CD14-positive monocyte (primary cell): ENCODE measurements at regions not wholly inside any gene's neighbourhood (a gene's known extent, or its start where the extent isn't known, plus 50 kb on each side); places are given as distances from the start of the nearest gene placed in this dataset.

ENCODE experiments used
- DNase-seq, 3 donors: peaks; one replicate each; pipeline ENCODE4 v3.0.0-alpha.2; 2011 to 2022
- H2AFZ ChIP-seq: 2 replicates; pipeline ENCODE4 v1.6.0; 2012; ENCODE audit warnings: mild to moderate bottlenecking, low read depth, low read length, inconsistent platforms; ENCODE audit not compliant: insufficient read depth, poor library complexity, severe bottlenecking
- H3K27ac ChIP-seq, 2 donors: 1 replicate in 1 of 2; 2 replicates in 1 of 2; pipeline ENCODE4 v1.5.1; 2012 to 2013; ENCODE audit warnings: low read length in 2 of 2, control low read depth in 1 of 2, inconsistent platforms in 1 of 2, low read depth in 1 of 2, mild to moderate bottlenecking in 1 of 2
- H3K27me3 ChIP-seq, 2 donors: one replicate each; pipeline versions ENCODE4 v1.6.0 to v1.6.1; 2011 to 2013; ENCODE audit warnings: low read length in 2 of 2; ENCODE audit not compliant: control insufficient read depth in 2 of 2, insufficient read depth in 2 of 2
- H3K36me3 ChIP-seq, 2 donors: replicated peaks in 1 of 2; 1 replicate in 1 of 2; 2 replicates in 1 of 2; pipeline versions ENCODE4 v1.5.1 to v1.6.1; 2012 to 2013; ENCODE audit warnings: low read length in 2 of 2, control low read depth in 1 of 2, inconsistent platforms in 1 of 2, mild to moderate bottlenecking in 1 of 2; ENCODE audit not compliant: insufficient read depth in 2 of 2, control insufficient read depth in 1 of 2
- H3K4me1 ChIP-seq, 2 donors: 1 replicate in 1 of 2; 2 replicates in 1 of 2; pipeline versions ENCODE4 v1.5.1 to v1.6.1; 2012 to 2013; ENCODE audit warnings: low read length in 2 of 2, control low read depth in 1 of 2, inconsistent platforms in 1 of 2, mild to moderate bottlenecking in 1 of 2, moderate library complexity in 1 of 2; ENCODE audit not compliant: insufficient read depth in 2 of 2, control insufficient read depth in 1 of 2
- H3K4me2 ChIP-seq: replicated peaks from 2 replicates; pipeline ENCODE3; 2012; ENCODE audit warnings: low read length, moderate library complexity, mild to moderate bottlenecking; ENCODE audit not compliant: poor library complexity, severe bottlenecking; ENCODE audit errors: extremely low read depth
- H3K4me3 ChIP-seq, 3 experiments: fragments of 200-600 bp in 1 of 3; sonication (generic) in 1 of 3; replicated peaks in 1 of 3; 1 replicate in 2 of 3; 2 replicates in 1 of 3; pipeline ENCODE4 v1.5.1; 2011 to 2013; ENCODE audit warnings: low read length in 3 of 3, mild to moderate bottlenecking in 3 of 3, control low read depth in 2 of 3, low read depth in 2 of 3, inconsistent platforms in 1 of 3, moderate library complexity in 1 of 3
- H3K79me2 ChIP-seq: 2 replicates; pipeline ENCODE4 v1.6.0; 2012; ENCODE audit warnings: mild to moderate bottlenecking, control low read depth, inconsistent platforms, low read length, moderate library complexity; ENCODE audit not compliant: insufficient read depth
- H3K9ac ChIP-seq: 2 replicates; pipeline ENCODE4 v1.6.0; 2017; ENCODE audit warnings: low read length, mild to moderate bottlenecking; ENCODE audit not compliant: insufficient read depth, poor library complexity, severe bottlenecking
- H3K9me3 ChIP-seq, 2 donors: replicated peaks in 1 of 2; 1 replicate in 1 of 2; 2 replicates in 1 of 2; pipeline versions ENCODE4 v1.5.1 to v1.6.1; 2012 to 2013; ENCODE audit warnings: low read length in 2 of 2, control low read depth in 1 of 2; ENCODE audit not compliant: control insufficient read depth in 1 of 2, insufficient read depth in 1 of 2
- H4K20me1 ChIP-seq: 2 replicates; pipeline ENCODE4 v1.6.0; 2012; ENCODE audit warnings: mild to moderate bottlenecking, low read length, control low read depth, moderate library complexity; ENCODE audit not compliant: insufficient read depth
- H3K27ac Mint-ChIP-seq, 7 donors: one replicate each; pipeline ENCODE4 v1.8.0; 2020; ENCODE audit warnings: mild to moderate bottlenecking in 7 of 7, mixed read lengths in 7 of 7, moderate library complexity in 6 of 7, inconsistent platforms in 2 of 7
- H3K27me3 Mint-ChIP-seq, 3 donors: one replicate each; pipeline ENCODE4 v1.8.0; 2021 to 2022; ENCODE audit warnings: low read depth in 3 of 3, mild to moderate bottlenecking in 3 of 3, mixed read lengths in 3 of 3, moderate library complexity in 3 of 3, inconsistent platforms in 1 of 3
- H3K36me3 Mint-ChIP-seq, 2 donors: one replicate each; pipeline ENCODE4 v1.8.0; 2020; ENCODE audit warnings: mixed read lengths in 2 of 2, inconsistent platforms in 1 of 2, mild to moderate bottlenecking in 1 of 2
- H3K4me1 Mint-ChIP-seq: one replicate; pipeline ENCODE4 v1.8.0; 2020; ENCODE audit warnings: mild to moderate bottlenecking, mixed read lengths
- H3K4me3 Mint-ChIP-seq, 2 donors: one replicate each; pipeline ENCODE4 v1.8.0; 2020; ENCODE audit warnings: mild to moderate bottlenecking in 2 of 2, mixed read lengths in 2 of 2, moderate library complexity in 1 of 2
- H3K9me3 Mint-ChIP-seq, 7 donors: one replicate each; pipeline ENCODE4 v1.8.0; 2020 to 2022; ENCODE audit warnings: mixed read lengths in 7 of 7, mild to moderate bottlenecking in 6 of 7, moderate library complexity in 6 of 7, inconsistent platforms in 2 of 7
- WGBS: methylation state at CpG from one replicate; pipeline ENCODE4 v1.1.5; 2013; ENCODE audit warnings: missing lambda C conversion rate; ENCODE audit not compliant: insufficient coverage; 5-methylcytosine and 5-hydroxymethylcytosine counted together
- intact Hi-C, 2 donors: fragments of 100-400 bp; cut with micrococcal nuclease; formaldehyde crosslinking; loops; one replicate each; pipeline versions ENCODE4 v1.15.0 to v1.15.1; 2023
- TF ChIP-seq, protein P1 (sequence below): fragments of 200-600 bp; IDR thresholded peaks from one replicate; pipeline ENCODE4 v1.8.0; 2022; ENCODE audit warnings: antibody characterized with exemption, mild to moderate bottlenecking

DNA sequence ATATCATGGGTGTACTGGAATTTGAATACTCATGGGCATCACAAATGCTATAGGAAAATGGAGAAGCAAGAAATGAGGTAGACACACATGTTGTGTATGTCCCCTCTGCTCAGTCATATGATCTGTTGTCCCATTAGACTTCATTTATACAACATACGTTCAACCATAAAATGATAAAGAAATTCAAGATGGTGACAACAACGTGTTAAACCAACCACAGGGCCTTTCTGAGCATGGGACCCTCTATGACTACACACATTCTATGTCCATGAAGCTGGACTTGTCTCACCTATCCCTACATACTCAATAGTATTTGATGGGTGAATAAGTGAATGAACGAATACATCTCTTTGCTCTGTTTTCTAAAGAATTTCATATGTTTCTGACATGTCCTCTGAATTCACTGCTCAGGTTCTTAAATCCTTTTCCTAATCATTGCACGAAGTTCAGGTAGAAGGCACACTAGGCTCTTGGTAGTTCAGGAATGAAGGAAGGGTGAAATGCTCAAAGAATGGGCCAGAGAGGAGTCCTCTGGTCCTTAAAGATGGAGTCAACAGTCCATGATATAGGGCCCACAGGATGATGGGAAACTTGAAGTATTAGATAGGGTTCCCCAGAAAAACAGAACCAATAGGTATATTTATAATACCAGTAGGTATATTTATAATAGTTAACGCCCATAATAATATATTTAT is 105.7 kb upstream of the PPM1H start:
- Histone ChIP-seq H3K4me2 (no peak overlapping the region), H3K4me1 (no peaks in the 10 kb centered on the region), H3K9me3 (no peaks in the 10 kb centered on the region), H2AFZ (no peak overlapping the region), H3K79me2 (no peaks in the 10 kb centered on the region), H3K36me3 (no peaks in the 10 kb centered on the region), H3K9ac (no peak overlapping the region), H3K27ac (no peak overlapping the region), H3K27me3 (no peaks in the 10 kb centered on the region), H3K4me3 (no peak overlapping the region), H4K20me1 (no peaks in the 10 kb centered on the region)
- intact Hi-C loops: no loop called here
- Mint-ChIP-seq H3K9me3 (no peaks in the 10 kb centered on the region), H3K36me3 (no peaks in the 10 kb centered on the region), H3K27me3 (no peaks in the 10 kb centered on the region), H3K27ac (no peak overlapping the region), H3K4me3 (no peak overlapping the region), H3K4me1 (no peaks in the 10 kb centered on the region)
- TF ChIP-seq, protein P1, sequence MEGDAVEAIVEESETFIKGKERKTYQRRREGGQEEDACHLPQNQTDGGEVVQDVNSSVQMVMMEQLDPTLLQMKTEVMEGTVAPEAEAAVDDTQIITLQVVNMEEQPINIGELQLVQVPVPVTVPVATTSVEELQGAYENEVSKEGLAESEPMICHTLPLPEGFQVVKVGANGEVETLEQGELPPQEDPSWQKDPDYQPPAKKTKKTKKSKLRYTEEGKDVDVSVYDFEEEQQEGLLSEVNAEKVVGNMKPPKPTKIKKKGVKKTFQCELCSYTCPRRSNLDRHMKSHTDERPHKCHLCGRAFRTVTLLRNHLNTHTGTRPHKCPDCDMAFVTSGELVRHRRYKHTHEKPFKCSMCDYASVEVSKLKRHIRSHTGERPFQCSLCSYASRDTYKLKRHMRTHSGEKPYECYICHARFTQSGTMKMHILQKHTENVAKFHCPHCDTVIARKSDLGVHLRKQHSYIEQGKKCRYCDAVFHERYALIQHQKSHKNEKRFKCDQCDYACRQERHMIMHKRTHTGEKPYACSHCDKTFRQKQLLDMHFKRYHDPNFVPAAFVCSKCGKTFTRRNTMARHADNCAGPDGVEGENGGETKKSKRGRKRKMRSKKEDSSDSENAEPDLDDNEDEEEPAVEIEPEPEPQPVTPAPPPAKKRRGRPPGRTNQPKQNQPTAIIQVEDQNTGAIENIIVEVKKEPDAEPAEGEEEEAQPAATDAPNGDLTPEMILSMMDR: no peak
- DNase-seq: no peak
- no CpG with 5 or more reads among the region's 5 CpGs for WGBS

DNA sequence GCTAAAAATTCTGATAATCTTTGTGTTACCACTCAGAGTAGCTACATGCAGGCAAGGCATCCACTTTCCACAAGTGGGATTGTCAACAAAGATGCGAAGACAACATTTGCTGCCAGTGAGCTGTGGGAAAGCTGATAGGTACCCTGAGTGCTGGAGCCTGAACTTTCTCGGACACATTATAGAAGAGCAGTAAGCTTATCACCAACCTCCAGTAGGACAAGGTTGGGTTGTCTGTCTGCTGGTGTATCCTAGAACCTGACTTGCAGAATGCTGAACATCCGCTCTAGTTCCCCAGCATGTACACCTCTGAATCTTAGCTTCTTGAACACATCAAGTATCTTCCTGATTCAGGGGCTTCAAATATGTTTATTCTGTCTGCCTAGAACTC is 103.8 kb upstream of the PPM1H start:
- Histone ChIP-seq H3K4me1 (no peaks in the 10 kb centered on the region), H3K4me2 (no peak overlapping the region), H2AFZ (no peak overlapping the region), H3K36me3 (no peaks in the 10 kb centered on the region), H3K4me3 (no peak overlapping the region), H3K79me2 (no peaks in the 10 kb centered on the region), H3K27me3 (no peaks in the 10 kb centered on the region), H3K9me3 (no peaks in the 10 kb centered on the region), H3K27ac (no peak overlapping the region), H3K9ac (no peak overlapping the region), H4K20me1 (no peaks in the 10 kb centered on the region)
- DNase-seq: no peak
- Mint-ChIP-seq H3K4me3 (no peak overlapping the region), H3K9me3 (peaks cover 0 to under 1% (median 0%) of the 10 kb centered on the region in 7 donors), H3K27me3 (no peaks in the 10 kb centered on the region), H3K27ac (no peak overlapping the region), H3K4me1 (no peaks in the 10 kb centered on the region), H3K36me3 (no peaks in the 10 kb centered on the region)
- whole genome bisulfite sequencing: no CpG with 5 or more reads among the region's 3 CpGs
- TF ChIP-seq, protein P1: no peak
- intact Hi-C loops: no loop called here
